Mammary epithelial cell (primary cell): ENCODE measurements at regions not wholly inside any gene's neighbourhood (a gene's known extent, or its start where the extent isn't known, plus 50 kb on each side); places are given as distances from the start of the nearest gene placed in this dataset.

Experiments used
- CTCF ChIP-seq, 2 donors: IDR thresholded peaks in 1 of 2; conservative IDR thresholded peaks in 1 of 2; 2 replicates each; pipeline ENCODE4 v1.5.1; 2011 to 2012; ENCODE audit warnings: inconsistent platforms in 2 of 2, low read length in 2 of 2, mild to moderate bottlenecking in 2 of 2, control low read depth in 1 of 2, low read depth in 1 of 2; ENCODE audit not compliant: insufficient read depth in 1 of 2; ENCODE audit errors: extremely low read depth in 1 of 2
- EZH2 ChIP-seq: IDR thresholded peaks from 2 replicates; pipeline ENCODE4 v1.6.1; 2012; ENCODE audit warnings: low read length, inconsistent platforms, borderline replicate concordance

GRCh38 chr11:15704556-15704955 is 589.8 kb downstream of the INSC start:
- TF ChIP-seq CTCF (conservative IDR thresholded peaks at IDR 0.05 in 1 of 2, IDR thresholded peaks at IDR 0.05 in 1 of 2; ENCODE audit: extremely low read depth in 1 of 2, insufficient read depth in 1 of 2, low read depth in 1 of 2, low read length in 2 of 2): no peak
- TF ChIP-seq EZH2: no peak
